HFFc6 (cell line): ENCODE measurements at regions not wholly inside any gene's neighbourhood (a gene's known extent, or its start where the extent isn't known, plus 50 kb on each side); places are given as distances from the start of the nearest gene placed in this dataset.

Experiments
- DNase-seq: peaks from one replicate; pipeline ENCODE4 v3.0.0-alpha.2; 2018
- H3K27ac Mint-ChIP-seq: 2 replicates; pipeline ENCODE4 v1.8.0; 2020; ENCODE audit warnings: mild to moderate bottlenecking, mixed read lengths
- H3K27me3 Mint-ChIP-seq: 2 replicates; pipeline ENCODE4 v1.8.0; 2021; ENCODE audit warnings: mild to moderate bottlenecking, moderate library complexity, mixed read lengths; ENCODE audit not compliant: insufficient read depth
- H3K36me3 Mint-ChIP-seq: 2 replicates; pipeline ENCODE4 v1.8.0; 2021; ENCODE audit warnings: low read depth, mixed read lengths
- H3K4me1 Mint-ChIP-seq: 2 replicates; pipeline ENCODE4 v1.8.0; 2020; ENCODE audit warnings: low read depth, mixed read lengths
- H3K4me3 Mint-ChIP-seq: 2 replicates; pipeline ENCODE4 v1.8.0; 2020; ENCODE audit warnings: mild to moderate bottlenecking, moderate library complexity, mixed read lengths
- H3K9me3 Mint-ChIP-seq: 2 replicates; pipeline ENCODE4 v1.8.0; 2020; ENCODE audit warnings: mild to moderate bottlenecking, mixed read lengths
- CTCF ChIP-seq: fragments of 200-600 bp; sonication (generic); IDR thresholded peaks from 2 replicates; pipeline ENCODE4 v1.5.0; 2021; ENCODE audit warnings: antibody characterized with exemption, mild to moderate bottlenecking

GRCh38 chr11:70527429-70528045 lies 129.2 kb downstream of the CTTN start:
- Mint-ChIP-seq H3K4me1 (no peaks in the 10 kb centered on the region), H3K27ac (no peak overlapping the region)
- no peak for DNase-seq

GRCh38 chr11:70528046-70528793 lies 129.9 kb downstream of the CTTN start:
- DNase-seq, result no peak
- H3K4me3 Mint-ChIP-seq, result no peak overlapping the region

More at GRCh38 chr11:70527429-70528045, 129.2 kb downstream of the CTTN start:
- Mint-ChIP-seq H3K36me3 (peaks cover 6% of the 10 kb centered on the region; the same call in 1 of the 2 replicates), H3K9me3 (peaks cover 22% of the 10 kb centered on the region), H3K27me3 (peaks cover 8% of the 10 kb centered on the region), H3K4me3 (no peak overlapping the region)
- no peak for TF ChIP-seq CTCF

DNA sequence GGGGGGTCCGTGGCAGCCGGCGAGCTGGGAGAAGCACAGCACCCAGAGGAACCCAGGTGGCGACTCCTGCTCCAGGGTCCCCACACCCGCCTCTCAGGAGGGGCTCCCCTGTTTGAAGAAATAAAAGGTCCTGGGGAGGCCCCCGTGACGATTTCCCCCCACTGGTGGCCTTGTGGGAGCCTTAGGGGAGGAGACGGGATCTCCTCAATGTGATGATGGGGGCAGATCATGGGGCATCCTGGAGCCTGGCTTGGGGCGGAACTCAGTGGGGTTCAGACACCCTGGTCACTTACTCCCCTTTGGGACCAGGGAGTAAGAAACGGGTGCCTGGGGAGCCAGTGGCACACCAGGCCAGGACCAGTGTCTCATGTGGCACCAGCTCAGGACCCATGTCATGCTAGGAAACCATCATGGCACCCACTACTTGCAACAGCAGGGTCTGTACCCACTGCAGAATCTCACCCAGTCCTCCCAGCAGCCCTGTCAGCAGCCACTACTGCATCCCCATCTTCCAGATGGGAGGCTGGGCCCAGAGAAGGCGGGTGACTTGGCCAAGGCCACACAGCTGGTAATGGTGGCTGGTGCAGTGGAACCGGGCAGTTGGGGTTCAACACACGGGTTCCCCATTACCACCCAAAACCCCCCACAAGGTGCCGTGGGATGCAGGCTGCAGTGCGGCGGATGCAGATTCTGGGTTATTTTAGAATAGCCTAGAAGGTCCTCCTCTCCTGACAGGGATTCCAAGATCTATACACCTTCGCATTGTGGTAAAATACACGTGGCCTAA lies 130.7 kb downstream of the CTTN start:
- no peak overlapping the region for H3K4me3 Mint-ChIP-seq
- no peak for DNase-seq
- no peak overlapping the region for H3K27ac Mint-ChIP-seq
- peaks cover 4% of the 10 kb centered on the region for H3K27me3 Mint-ChIP-seq
- H3K4me1 Mint-ChIP-seq, result no peaks in the 10 kb centered on the region
- peaks cover 29% of the 10 kb centered on the region for H3K9me3 Mint-ChIP-seq
- peaks cover 6% of the 10 kb centered on the region; the same call in 1 of the 2 replicates for H3K36me3 Mint-ChIP-seq
- TF ChIP-seq CTCF, result no peak

More at GRCh38 chr11:70528046-70528793, 129.9 kb downstream of the CTTN start:
- H3K27me3 Mint-ChIP-seq, result peaks cover 8% of the 10 kb centered on the region
- peaks cover 22% of the 10 kb centered on the region for H3K9me3 Mint-ChIP-seq
- peaks cover 6% of the 10 kb centered on the region; the same call in 1 of the 2 replicates for H3K36me3 Mint-ChIP-seq
- no peak overlapping the region for H3K27ac Mint-ChIP-seq
- no peak for TF ChIP-seq CTCF
- H3K4me1 Mint-ChIP-seq, result no peaks in the 10 kb centered on the region

DNA sequence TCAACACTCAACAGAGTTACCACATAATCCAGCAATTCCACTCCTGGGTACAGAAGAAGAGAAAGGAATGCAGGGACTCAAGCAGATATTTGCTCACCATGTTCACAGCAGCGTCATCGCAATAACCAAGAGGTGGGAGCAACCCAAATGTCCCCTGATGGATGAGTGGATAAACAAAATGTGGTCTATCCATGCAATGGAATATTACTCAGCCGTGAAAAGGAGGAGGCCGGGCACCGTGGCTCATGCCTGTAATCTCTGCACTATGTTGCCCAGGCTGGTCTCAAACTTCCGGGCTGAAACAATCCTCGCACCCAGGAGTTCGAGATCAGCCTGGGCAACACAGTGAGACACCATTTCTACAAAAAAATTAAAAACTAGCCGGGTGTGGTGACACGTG lies 131.7 kb downstream of the CTTN start:
- H3K36me3 Mint-ChIP-seq, result peaks cover 7% of the 10 kb centered on the region
- H3K4me3 Mint-ChIP-seq, result no peak overlapping the region
- DNase-seq, result no peak
- no peaks in the 10 kb centered on the region; the same call in none of the 2 replicates for H3K27me3 Mint-ChIP-seq
- no peaks in the 10 kb centered on the region for H3K4me1 Mint-ChIP-seq
- H3K9me3 Mint-ChIP-seq, result peaks cover 37% of the 10 kb centered on the region
- no peak for TF ChIP-seq CTCF
- H3K27ac Mint-ChIP-seq, result no peak overlapping the region

- no peak for DNase-seq
- no peak overlapping the region for H3K27ac Mint-ChIP-seq
- H3K36me3 Mint-ChIP-seq, result peaks cover 11% of the 10 kb centered on the region
- TF ChIP-seq CTCF, result no peak
- peaks cover 2% of the 10 kb centered on the region for H3K27me3 Mint-ChIP-seq
- H3K9me3 Mint-ChIP-seq, result peaks cover 42% of the 10 kb centered on the region
- H3K4me1 Mint-ChIP-seq, result no peaks in the 10 kb centered on the region
- no peak overlapping the region for H3K4me3 Mint-ChIP-seq
Observed at GRCh38 chr11:70530629-70531185, 132.4 kb downstream of the CTTN start.
